Vagina (tissue), 2 donors: ENCODE measurements at regions not wholly inside any gene's neighbourhood (a gene's known extent, or its start where the extent isn't known, plus 50 kb on each side); places are given as distances from the start of the nearest gene placed in this dataset.

Source experiments
- CTCF ChIP-seq, 3 experiments: fragments of 450-650 bp in 2 of 3; fragments of 200-600 bp in 1 of 3; sonication (generic) in 1 of 3; IDR thresholded peaks; one replicate each; pipeline ENCODE4 v1.5.1; 2017 to 2019; ENCODE audit warnings: antibody characterized with exemption in 3 of 3, mild to moderate bottlenecking in 2 of 3, moderate library complexity in 2 of 3
- POLR2AphosphoS5 ChIP-seq, 2 donors: sonication (generic); formaldehyde crosslinking; IDR thresholded peaks; one replicate each; pipeline ENCODE4 v1.9.0; 2017; ENCODE audit warnings: antibody characterized with exemption in 2 of 2, mild to moderate bottlenecking in 2 of 2, low read depth in 1 of 2; ENCODE audit not compliant: insufficient read depth in 1 of 2

GRCh38 chr2:151085181-151085611, 176.5 kb downstream of the RBM43 start:
- TF ChIP-seq CTCF (IDR thresholded peaks at IDR 0.05) (no peak), POLR2AphosphoS5 (IDR thresholded peaks at IDR 0.05; ENCODE audit: insufficient read depth in 1 of 2, low read depth in 1 of 2) (no peak)
